Esophagus muscularis mucosa (tissue), 4 donors: ENCODE measurements at regions not wholly inside any gene's neighbourhood (a gene's known extent, or its start where the extent isn't known, plus 50 kb on each side); places are given as distances from the start of the nearest gene placed in this dataset.

Experiments used
- CTCF ChIP-seq, 3 experiments: fragments of 200-600 bp in 2 of 3; fragments of 450-650 bp in 1 of 3; sonication (generic) in 2 of 3; IDR thresholded peaks; one replicate each; pipeline ENCODE4 v1.5.1; 2017 to 2019; ENCODE audit warnings: antibody characterized with exemption in 3 of 3, mild to moderate bottlenecking in 2 of 3, moderate library complexity in 1 of 3
- EP300 ChIP-seq: sonication (generic); formaldehyde crosslinking; IDR thresholded peaks from one replicate; pipeline ENCODE4 v1.6.1; 2017; ENCODE audit warnings: antibody characterized with exemption
- POLR2A ChIP-seq: fragments of 450-650 bp; IDR thresholded peaks from one replicate; pipeline ENCODE4 v1.6.1; 2017; ENCODE audit warnings: antibody characterized with exemption, moderate library complexity, mild to moderate bottlenecking, low read depth
- POLR2AphosphoS5 ChIP-seq, 2 donors: sonication (generic); formaldehyde crosslinking; IDR thresholded peaks; one replicate each; pipeline ENCODE4 v1.6.1; 2017; ENCODE audit warnings: antibody characterized with exemption in 2 of 2

GRCh38 chr4:187944179-187944578 is 51.4 kb upstream of the ZFP42 start:
- TF ChIP-seq CTCF (IDR thresholded peaks at IDR 0.05) (no peak), EP300 (no peak), POLR2AphosphoS5 (IDR thresholded peaks at IDR 0.05) (no peak), POLR2A (no peak)
